Stimulated activated memory B cell treated with anti-CD40 and anti-IgM and Interleukin-4, amounts not matched to agents 10 μg/mL and 1 μg/mL and 100 μg/mL, for 72 hours (primary cell): ENCODE measurements at regions not wholly inside any gene's neighbourhood (a gene's known extent, or its start where the extent isn't known, plus 50 kb on each side); places are given as distances from the start of the nearest gene placed in this dataset.

Experiments used
- ATAC-seq: fragments of 150-1000 bp; cut with Tn5 transposase; 2 replicates; pipeline ENCODE4 v1.10.0; 2021
- H3K27ac Mint-ChIP-seq: one replicate; pipeline ENCODE4 v1.8.0; 2022; ENCODE audit warnings: mild to moderate bottlenecking, mixed read lengths
- H3K27me3 Mint-ChIP-seq: one replicate; pipeline ENCODE4 v1.8.0; 2022; ENCODE audit warnings: mixed read lengths
- H3K36me3 Mint-ChIP-seq: one replicate; pipeline ENCODE4 v1.8.0; 2022; ENCODE audit warnings: mixed read lengths
- H3K4me1 Mint-ChIP-seq: one replicate; pipeline ENCODE4 v1.8.0; 2022; ENCODE audit warnings: mixed read lengths
- H3K4me3 Mint-ChIP-seq: one replicate; pipeline ENCODE4 v1.8.0; 2022; ENCODE audit warnings: mild to moderate bottlenecking, moderate library complexity, mixed read lengths
- H3K9me3 Mint-ChIP-seq: one replicate; pipeline ENCODE4 v1.8.0; 2022; ENCODE audit warnings: mixed read lengths

DNA sequence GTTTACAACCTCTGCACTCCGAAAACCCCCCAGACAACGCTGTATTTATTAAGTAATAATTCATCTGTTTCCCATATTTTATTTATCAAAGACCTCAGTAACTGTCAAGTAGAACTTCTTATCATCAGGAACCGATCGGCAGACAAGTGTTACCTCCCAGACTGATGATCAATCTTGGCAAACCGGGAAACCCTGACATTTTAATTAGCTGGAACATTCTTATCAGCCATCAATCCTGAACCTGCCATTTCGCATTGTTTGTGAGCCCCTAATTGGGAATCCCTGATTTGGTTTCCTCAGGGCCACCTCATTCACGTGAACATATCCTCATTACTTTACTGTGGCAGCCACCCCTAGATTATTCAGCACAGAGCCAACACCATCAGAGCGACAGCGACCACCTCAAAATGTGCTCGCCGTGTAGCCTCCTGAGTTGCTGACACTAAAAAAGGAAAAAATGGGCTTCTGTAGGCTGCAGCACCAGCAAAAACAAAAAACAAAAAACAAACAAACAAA, 93.6 kb upstream of the SDK1 start:
- no peaks in the 10 kb centered on the region for H3K36me3 Mint-ChIP-seq
- no peak overlapping the region for H3K4me3 Mint-ChIP-seq
- H3K4me1 Mint-ChIP-seq: no peaks in the 10 kb centered on the region
- no peak overlapping the region for H3K27ac Mint-ChIP-seq
- ATAC-seq: no peak
- peaks cover 13% of the 10 kb centered on the region for H3K27me3 Mint-ChIP-seq
- H3K9me3 Mint-ChIP-seq: peaks cover 3% of the 10 kb centered on the region

DNA sequence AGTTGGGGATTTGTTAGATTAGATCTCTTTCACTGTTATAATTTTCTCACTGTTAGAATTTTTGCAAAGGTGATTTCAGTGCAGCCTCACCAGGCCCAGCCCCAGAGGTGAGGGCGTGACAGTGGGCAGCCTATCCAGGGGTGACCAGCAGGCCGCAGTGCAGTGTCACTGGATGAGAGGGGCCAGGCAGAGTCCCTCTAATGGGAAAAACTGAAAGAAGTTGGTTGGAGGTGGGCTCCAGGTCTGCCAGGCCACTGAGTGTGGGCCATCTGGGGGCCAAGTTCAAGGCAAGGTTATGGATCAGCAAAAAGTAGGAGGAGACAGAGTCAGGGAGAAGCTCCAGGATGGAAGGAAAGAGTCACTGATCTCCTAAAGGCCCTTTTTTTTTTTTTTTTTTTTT, 90.5 kb upstream of the SDK1 start:
- ATAC-seq: no peak
- H3K4me3 Mint-ChIP-seq: no peak overlapping the region
- peaks cover 3% of the 10 kb centered on the region for H3K9me3 Mint-ChIP-seq
- peaks cover 9% of the 10 kb centered on the region for H3K27me3 Mint-ChIP-seq
- no peak overlapping the region for H3K27ac Mint-ChIP-seq
- no peaks in the 10 kb centered on the region for H3K36me3 Mint-ChIP-seq
- H3K4me1 Mint-ChIP-seq: no peaks in the 10 kb centered on the region

DNA sequence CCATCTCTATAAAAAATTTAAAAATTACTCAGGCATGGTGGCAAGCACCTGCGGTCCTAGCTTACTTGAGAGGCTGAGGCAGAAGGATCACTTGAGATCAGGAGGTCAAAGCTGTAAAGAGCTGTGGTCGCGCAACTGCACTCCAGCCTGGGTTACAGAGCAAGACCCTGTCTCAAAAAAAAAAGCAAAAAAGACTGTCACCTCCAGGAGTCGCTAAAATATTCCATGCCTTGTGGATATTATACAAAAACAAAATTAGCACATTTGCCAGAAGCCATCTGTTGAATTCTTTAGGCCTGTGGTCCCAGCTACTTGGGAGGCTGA, 87.0 kb upstream of the SDK1 start:
- Mint-ChIP-seq H3K4me3 (no peak overlapping the region), H3K27me3 (peaks cover 20% of the 10 kb centered on the region), H3K27ac (no peak overlapping the region), H3K36me3 (no peaks in the 10 kb centered on the region), H3K4me1 (no peaks in the 10 kb centered on the region), H3K9me3 (no peaks in the 10 kb centered on the region)
- no peak for ATAC-seq

DNA sequence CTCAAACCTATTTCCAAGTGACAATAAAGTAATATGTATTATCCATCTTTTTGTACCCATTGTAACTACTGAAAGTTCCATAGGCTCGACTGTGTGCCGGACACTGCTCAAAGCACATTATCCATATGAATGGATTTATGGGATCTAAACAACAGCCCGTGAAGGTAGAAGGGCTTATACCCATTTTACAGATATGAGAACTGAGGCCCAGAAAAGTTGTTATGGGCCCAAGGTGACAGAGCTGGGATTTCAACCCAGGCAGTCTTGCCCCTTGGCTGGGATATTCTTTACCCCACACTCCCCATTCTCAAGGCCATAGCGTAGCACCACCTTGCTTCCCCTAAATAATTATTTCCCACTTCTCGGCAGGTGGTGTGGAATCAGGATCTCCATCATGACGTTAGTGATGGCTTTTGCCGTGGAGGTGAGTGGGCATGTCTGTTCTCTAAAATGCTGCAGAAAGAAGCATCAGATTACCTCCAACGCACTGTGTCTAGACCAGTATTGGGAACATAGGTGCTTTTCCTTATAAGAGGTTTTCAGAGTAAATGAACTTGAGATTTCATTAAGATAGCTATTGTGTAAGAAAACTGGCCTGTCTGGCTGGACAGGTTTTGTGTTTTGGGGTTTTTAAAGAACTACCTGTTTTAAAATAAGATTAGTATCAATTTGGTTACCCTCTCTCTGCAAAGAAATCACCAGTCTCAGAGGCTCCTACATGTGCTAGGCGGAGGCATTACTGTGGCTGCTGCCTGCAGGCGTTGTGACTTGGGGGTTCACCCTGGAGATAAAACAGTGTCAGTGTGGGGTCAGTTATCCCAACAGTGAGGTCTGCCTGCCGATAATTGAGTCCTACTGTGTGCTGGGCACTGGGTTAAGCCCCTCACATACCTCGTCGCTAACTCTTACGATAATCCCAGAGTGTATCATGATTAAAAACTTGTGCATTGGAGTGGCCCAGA, 85.1 kb upstream of the SDK1 start:
- ATAC-seq: no peak
- Mint-ChIP-seq H3K4me3 (no peak overlapping the region), H3K4me1 (no peaks in the 10 kb centered on the region), H3K9me3 (no peaks in the 10 kb centered on the region), H3K27ac (no peak overlapping the region), H3K27me3 (peaks cover 32% of the 10 kb centered on the region), H3K36me3 (no peaks in the 10 kb centered on the region)

DNA sequence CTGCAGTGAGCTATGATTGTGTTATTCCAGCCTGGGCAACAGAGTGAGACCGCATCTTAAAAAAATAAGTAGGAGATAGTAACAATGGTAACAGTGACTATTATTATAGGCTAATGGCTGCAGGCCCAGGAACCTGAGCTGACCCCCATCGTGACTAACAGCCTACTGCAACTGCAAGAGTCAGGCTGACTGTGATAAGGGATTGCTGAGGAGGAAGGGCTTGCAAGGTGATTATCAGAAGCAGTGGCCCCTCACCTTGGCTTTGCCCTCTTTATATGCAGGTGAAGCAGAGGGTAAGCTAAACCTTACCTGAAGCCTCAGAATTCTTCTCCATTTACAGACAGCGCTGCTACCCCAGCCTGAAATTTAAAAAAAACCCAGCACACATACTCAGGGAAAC, 83.9 kb upstream of the SDK1 start:
- ATAC-seq: no peak
- no peak overlapping the region for H3K4me3 Mint-ChIP-seq
- H3K9me3 Mint-ChIP-seq: no peaks in the 10 kb centered on the region
- no peak overlapping the region for H3K27ac Mint-ChIP-seq
- no peaks in the 10 kb centered on the region for H3K4me1 Mint-ChIP-seq
- H3K27me3 Mint-ChIP-seq: peaks cover 38% of the 10 kb centered on the region
- H3K36me3 Mint-ChIP-seq: no peaks in the 10 kb centered on the region

DNA sequence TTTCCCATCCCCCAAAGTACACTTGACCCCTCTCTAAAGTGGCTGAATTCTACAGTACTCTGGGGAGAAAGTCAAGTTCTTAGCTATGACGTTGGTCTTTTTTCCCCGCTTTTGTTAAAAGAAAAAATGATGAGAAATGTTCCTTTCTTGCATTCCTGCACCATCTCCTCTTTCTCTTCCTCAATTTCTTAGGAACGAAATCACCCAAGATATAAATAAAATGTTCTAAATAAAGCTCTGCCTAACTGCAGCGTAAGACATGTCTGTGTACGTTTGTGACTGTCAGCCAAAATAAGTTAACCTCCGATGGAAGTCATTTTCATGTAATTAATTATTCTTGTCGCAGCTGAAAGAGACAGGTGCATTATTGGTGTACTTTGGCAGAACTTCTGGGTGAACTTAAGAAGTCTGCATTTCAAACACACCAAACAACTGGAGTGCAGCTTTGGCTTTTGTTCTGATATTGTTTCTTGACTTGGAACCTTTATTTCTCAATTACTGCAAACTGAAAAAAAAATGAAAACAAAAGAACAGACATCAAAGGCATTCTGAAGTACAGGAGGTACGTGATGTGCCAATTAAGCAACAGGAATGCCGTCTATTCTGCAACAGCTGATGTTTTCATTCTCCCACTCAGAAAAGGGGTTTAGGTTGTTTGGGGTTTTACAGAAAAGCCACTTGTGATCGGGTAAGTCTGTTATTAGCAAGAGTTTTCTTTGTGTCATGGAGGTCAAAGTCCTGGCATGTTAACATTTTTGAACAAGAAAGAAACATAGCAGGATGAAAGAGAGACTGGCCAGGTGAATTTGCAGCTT, 82.4 kb upstream of the SDK1 start:
- Mint-ChIP-seq H3K9me3 (peaks cover 3% of the 10 kb centered on the region), H3K36me3 (no peaks in the 10 kb centered on the region), H3K4me3 (no peak overlapping the region), H3K4me1 (no peaks in the 10 kb centered on the region), H3K27ac (no peak overlapping the region), H3K27me3 (peaks cover 41% of the 10 kb centered on the region)
- ATAC-seq: no peak

DNA sequence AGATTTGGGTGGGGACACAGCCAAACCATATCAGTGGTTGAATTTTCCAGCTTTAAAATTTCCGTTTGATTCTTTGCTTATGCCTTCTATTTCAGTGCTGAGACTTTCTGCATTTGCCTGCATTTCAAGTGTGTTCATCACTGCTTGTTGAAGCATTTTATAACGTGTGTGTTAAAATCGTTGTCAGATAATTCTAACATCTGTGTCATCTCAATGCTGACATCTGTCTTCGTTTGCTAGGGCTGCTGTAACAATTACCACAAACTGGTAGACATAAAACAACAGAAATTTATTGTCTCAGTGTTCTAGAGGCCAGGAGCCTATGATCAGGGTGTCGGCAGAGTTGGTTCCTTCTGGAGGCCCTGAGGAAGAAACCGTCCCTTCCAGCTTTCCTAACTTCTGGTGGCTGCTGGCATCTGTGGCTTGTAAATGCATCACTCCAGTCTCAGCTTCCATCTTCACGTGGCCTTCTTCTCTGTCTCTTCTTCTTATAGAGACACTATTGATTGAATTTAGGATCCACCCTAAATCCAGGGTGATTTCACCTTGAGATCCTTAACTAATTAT, 71.1 kb upstream of the SDK1 start:
- Mint-ChIP-seq H3K4me1 (no peaks in the 10 kb centered on the region), H3K9me3 (peaks cover under 1% of the 10 kb centered on the region), H3K27ac (no peak overlapping the region), H3K36me3 (peaks cover under 1% of the 10 kb centered on the region), H3K4me3 (no peak overlapping the region), H3K27me3 (peaks cover 9% of the 10 kb centered on the region)
- ATAC-seq: no peak

DNA sequence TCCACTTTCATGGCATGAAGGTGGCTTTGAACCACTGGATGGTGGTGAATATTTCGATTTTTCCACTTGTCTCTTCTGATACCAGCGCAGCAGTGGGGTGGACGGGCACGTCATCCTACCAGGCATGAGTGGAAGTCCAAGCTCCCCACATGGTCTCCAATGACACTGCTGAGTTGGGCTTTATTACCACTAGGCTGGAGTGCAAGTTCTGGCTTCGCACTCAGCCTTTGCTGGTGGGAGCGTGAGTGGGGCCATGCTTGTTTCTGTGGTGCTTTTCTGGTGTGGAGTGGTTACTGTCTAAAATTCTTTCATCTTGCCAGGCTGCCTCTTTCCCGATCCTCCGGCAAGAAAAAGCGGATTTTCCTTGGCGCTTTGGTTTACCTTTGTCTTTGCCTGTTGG, 70.1 kb upstream of the SDK1 start:
- ATAC-seq: no peak
- no peaks in the 10 kb centered on the region for H3K4me1 Mint-ChIP-seq
- no peak overlapping the region for H3K27ac Mint-ChIP-seq
- peaks cover 7% of the 10 kb centered on the region for H3K9me3 Mint-ChIP-seq
- H3K36me3 Mint-ChIP-seq: peaks cover 8% of the 10 kb centered on the region
- peaks cover 12% of the 10 kb centered on the region for H3K27me3 Mint-ChIP-seq
- H3K4me3 Mint-ChIP-seq: no peak overlapping the region

DNA sequence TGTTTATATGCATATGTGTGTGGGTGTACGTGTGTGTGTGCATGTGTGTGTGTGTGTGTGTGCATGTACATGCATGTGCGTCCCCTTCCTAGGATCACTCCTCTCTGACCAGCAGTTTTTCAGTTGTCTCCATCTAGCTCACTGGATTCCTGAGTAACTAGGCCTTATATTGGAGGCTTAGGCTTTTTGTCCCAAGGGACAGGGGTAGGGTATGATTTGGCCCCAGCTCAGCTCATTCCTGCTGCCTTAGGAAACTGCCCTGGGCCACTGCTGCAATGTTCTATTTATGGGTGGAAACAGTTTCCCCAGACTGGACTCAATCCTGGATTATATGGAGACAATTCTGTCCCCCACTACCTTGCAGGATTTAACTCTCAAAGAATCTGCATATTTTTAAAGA, 68.8 kb upstream of the SDK1 start:
- ATAC-seq: no peak
- Mint-ChIP-seq H3K9me3 (peaks cover 7% of the 10 kb centered on the region), H3K4me3 (no peak overlapping the region), H3K36me3 (peaks cover 8% of the 10 kb centered on the region), H3K4me1 (no peaks in the 10 kb centered on the region), H3K27me3 (peaks cover 13% of the 10 kb centered on the region), H3K27ac (no peak overlapping the region)

DNA sequence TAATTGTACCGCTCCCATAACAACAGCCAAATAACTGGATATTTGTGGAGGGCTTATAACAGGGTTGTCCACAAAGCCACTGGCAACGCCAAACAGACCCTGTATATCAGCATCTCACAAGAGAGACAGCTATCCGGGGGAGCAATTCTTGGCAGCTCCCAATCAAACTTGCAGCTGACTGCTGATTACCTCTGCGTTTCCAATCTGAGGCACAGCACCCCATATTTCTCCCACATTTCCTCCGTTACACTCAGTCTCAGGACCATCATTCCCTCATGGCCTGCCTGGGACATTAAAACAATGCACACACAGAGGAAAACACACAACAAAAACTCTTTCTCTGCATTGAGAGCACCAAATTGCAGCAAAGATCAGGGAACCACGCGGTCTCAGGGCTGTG, 67.8 kb upstream of the SDK1 start:
- no peak overlapping the region for H3K27ac Mint-ChIP-seq
- peaks cover 12% of the 10 kb centered on the region for H3K9me3 Mint-ChIP-seq
- ATAC-seq: no peak
- peaks cover 13% of the 10 kb centered on the region for H3K27me3 Mint-ChIP-seq
- H3K4me1 Mint-ChIP-seq: no peaks in the 10 kb centered on the region
- no peak overlapping the region for H3K4me3 Mint-ChIP-seq
- H3K36me3 Mint-ChIP-seq: peaks cover 8% of the 10 kb centered on the region

DNA sequence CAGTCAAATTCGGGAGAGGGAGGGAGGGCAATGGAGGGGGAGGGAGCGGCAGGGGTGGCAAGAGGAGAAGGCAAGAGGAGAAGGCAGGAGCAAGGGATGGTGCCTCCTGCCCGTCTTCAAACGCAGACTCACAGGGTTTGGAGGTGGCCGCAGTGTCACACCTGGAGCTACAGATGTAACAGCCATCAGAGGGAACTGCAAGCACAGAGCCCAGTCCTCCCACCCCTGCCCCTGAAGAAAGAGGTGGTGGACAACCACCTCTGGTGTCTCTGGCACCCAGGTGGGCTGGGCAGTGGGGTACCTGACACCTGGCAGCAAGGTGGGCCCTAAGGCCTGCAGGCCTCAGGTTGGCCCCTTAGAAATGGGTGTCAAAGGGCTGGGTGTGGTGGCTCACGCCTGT, 67.0 kb upstream of the SDK1 start:
- peaks cover 13% of the 10 kb centered on the region for H3K27me3 Mint-ChIP-seq
- peaks cover 8% of the 10 kb centered on the region for H3K36me3 Mint-ChIP-seq
- no peak for ATAC-seq
- H3K4me1 Mint-ChIP-seq: no peaks in the 10 kb centered on the region
- H3K27ac Mint-ChIP-seq: no peak overlapping the region
- H3K9me3 Mint-ChIP-seq: peaks cover 12% of the 10 kb centered on the region
- H3K4me3 Mint-ChIP-seq: no peak overlapping the region

DNA sequence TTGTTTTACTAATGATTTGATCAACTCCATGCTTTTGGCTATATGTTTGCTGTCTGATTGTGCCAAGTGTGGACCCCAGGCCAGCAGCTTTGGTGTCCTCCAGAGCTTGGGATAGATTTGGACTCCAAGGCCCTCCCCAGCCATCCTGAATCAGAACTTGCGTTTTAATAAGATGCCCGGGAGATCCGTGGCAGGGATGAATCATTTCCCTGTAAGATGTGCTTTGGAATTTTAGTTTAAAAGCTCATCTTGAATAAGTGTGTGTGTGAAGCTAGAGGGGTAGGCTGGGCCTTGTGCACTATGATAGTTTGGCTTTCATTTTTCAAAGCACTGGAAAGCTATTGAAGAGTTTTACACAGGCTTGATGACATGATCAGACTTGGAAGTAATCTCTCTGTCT, 66.2 kb upstream of the SDK1 start:
- H3K4me3 Mint-ChIP-seq: no peak overlapping the region

DNA sequence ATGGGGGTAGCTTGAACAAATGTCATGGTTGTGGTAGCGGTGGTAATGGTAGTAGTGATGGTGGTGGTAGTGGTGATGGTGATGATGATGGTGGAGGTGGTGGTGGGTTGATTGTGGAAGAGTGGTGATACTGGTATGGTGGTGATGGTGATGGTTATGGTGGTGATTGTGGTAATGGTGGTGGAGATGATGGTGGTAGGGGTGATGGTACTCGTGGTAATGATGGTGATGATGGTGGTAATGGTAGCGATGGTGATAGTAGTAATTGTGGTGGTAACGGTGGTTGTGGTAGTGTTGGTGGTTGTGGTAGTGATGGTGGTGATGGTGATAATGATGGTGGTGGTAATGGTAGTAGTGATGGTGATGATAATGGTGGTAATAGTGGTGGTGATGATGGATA, 65.7 kb upstream of the SDK1 start:
- H3K4me3 Mint-ChIP-seq: no peak overlapping the region
- H3K36me3 Mint-ChIP-seq: peaks cover 8% of the 10 kb centered on the region
- no peak for ATAC-seq

More for the DNA sequence above, 66.2 kb upstream of the SDK1 start:
- Mint-ChIP-seq H3K36me3 (peaks cover 8% of the 10 kb centered on the region), H3K9me3 (peaks cover 12% of the 10 kb centered on the region), H3K27me3 (peaks cover 13% of the 10 kb centered on the region), H3K4me1 (no peaks in the 10 kb centered on the region), H3K27ac (no peak overlapping the region)
- ATAC-seq: no peak

DNA sequence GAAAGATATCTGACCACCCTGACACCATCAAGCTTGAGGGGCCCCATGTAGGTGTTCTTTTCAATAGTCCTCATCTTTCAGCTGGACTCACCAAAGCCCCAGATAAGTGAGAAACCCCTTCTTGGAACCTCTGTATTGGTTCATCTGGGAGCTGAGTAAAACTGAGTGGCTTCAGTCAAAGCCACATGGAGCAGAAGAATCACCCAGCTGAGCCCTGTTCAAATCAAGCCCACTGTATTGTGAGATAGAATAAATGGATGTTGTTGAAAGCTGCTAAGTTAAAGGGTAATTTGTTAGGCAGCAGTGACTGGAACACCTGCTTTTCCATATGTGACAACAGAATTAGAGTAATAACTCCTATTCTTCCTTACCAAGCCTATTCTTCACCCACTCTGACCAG, 64.8 kb upstream of the SDK1 start:
- no peaks in the 10 kb centered on the region for H3K4me1 Mint-ChIP-seq
- H3K9me3 Mint-ChIP-seq: peaks cover 12% of the 10 kb centered on the region
- no peak overlapping the region for H3K4me3 Mint-ChIP-seq
- no peak overlapping the region for H3K27ac Mint-ChIP-seq
- peaks cover 23% of the 10 kb centered on the region for H3K27me3 Mint-ChIP-seq
- H3K36me3 Mint-ChIP-seq: peaks cover 8% of the 10 kb centered on the region
- ATAC-seq: no peak

More for the DNA sequence above, 65.7 kb upstream of the SDK1 start:
- H3K27ac Mint-ChIP-seq: no peak overlapping the region
- H3K4me1 Mint-ChIP-seq: no peaks in the 10 kb centered on the region
- H3K9me3 Mint-ChIP-seq: peaks cover 12% of the 10 kb centered on the region
- H3K27me3 Mint-ChIP-seq: peaks cover 14% of the 10 kb centered on the region

DNA sequence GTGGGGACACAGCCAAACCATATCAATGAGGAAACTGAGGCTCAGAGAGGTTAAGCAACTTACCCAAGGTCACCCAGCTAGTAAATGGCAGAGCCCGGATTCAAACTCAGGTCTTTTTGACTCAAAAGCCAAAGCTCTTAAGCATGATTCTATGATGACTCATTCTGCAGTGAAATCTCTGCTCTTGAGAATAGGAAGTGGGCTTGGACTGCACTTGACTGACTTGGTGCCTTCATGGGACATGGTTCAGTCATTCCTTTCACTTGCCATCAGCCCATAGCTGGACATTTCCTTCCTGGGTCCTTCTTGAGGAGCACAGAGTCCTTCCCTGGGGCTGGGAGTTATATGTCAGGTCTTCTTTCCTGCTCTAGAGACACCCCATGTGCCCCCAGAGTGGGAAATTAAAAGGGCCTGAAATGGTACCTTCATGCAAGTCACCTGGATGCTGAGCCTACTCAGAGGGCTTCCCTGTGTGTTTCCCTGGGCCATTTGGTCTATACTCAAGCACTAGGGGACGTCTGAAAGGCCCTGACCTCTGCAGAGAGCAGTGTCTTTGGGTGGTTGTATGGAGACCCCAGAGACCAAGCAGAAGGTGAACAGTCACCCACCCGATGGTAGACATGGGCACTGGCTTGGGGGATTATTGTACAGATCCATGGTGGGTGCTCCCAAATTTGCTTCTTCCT, 62.4 kb upstream of the SDK1 start:
- H3K4me3 Mint-ChIP-seq: no peak overlapping the region
- H3K36me3 Mint-ChIP-seq: peaks cover 8% of the 10 kb centered on the region
- peaks cover 12% of the 10 kb centered on the region for H3K9me3 Mint-ChIP-seq
- peaks cover 47% of the 10 kb centered on the region for H3K27me3 Mint-ChIP-seq
- no peak overlapping the region for H3K27ac Mint-ChIP-seq
- no peaks in the 10 kb centered on the region for H3K4me1 Mint-ChIP-seq
- no peak for ATAC-seq
